Kidney (tissue), 13 donors: ENCODE measurements at regions not wholly inside any gene's neighbourhood (a gene's known extent, or its start where the extent isn't known, plus 50 kb on each side); places are given as distances from the start of the nearest gene placed in this dataset.

Experiments used
- DNase-seq, 5 donors: peaks; one replicate each; pipeline ENCODE4 v3.0.0-alpha.2; 2013 to 2020
- FAIRE-seq: peaks from 2 replicates; lab custom pipeline; 2012; peaks lifted over from hg19 to GRCh38; lab: Jason Lieb, UNC
- H3K27ac ChIP-seq, 2 donors: one replicate each; pipeline ENCODE4 v1.7.0; 2013; ENCODE audit warnings: low read depth in 2 of 2, low read length in 2 of 2, inconsistent platforms in 1 of 2
- H3K27me3 ChIP-seq: one replicate; pipeline ENCODE4 v1.7.1; 2013; ENCODE audit warnings: low read length, inconsistent platforms; ENCODE audit not compliant: control insufficient read depth, insufficient read depth
- H3K36me3 ChIP-seq, 3 donors: one replicate each; pipeline versions ENCODE4 v1.7.0 to v1.7.1; 2013; ENCODE audit warnings: low read length in 3 of 3, control low read depth in 1 of 3, inconsistent platforms in 1 of 3; ENCODE audit not compliant: insufficient read depth in 3 of 3, control insufficient read depth in 2 of 3
- H3K4me1 ChIP-seq, 3 donors: one replicate each; pipeline versions ENCODE4 v1.7.0 to v1.7.1; 2013; ENCODE audit warnings: low read length in 3 of 3, inconsistent platforms in 1 of 3, low read depth in 1 of 3; ENCODE audit not compliant: control insufficient read depth in 2 of 3, insufficient read depth in 2 of 3
- H3K4me3 ChIP-seq, 3 donors: one replicate each; pipeline versions ENCODE4 v1.7.0 to v1.8.1; 2013; ENCODE audit warnings: low read length in 3 of 3, control low read depth in 1 of 3, inconsistent platforms in 1 of 3
- H3K9ac ChIP-seq, 3 donors: one replicate each; pipeline versions ENCODE4 v1.7.0 to v1.7.1; 2013; ENCODE audit warnings: low read length in 3 of 3, control low read depth in 1 of 3, inconsistent platforms in 1 of 3
- H3K9me3 ChIP-seq, 3 donors: one replicate each; pipeline versions ENCODE4 v1.7.0 to v1.7.1; 2013; ENCODE audit warnings: low read length in 3 of 3, control low read depth in 1 of 3, inconsistent platforms in 1 of 3; ENCODE audit not compliant: control insufficient read depth in 2 of 3, insufficient read depth in 1 of 3
- intact Hi-C: fragments of 100-400 bp; cut with DNase I; formaldehyde crosslinking; loops from one replicate; pipeline ENCODE4 v1.11.1; 2022
- TF ChIP-seq, protein P1 (sequence below): IDR thresholded peaks from 3 replicates; pipeline ENCODE4 v1.5.1; 2012; ENCODE audit warnings: mild to moderate bottlenecking, moderate library complexity, borderline replicate concordance; ENCODE audit not compliant: insufficient read depth; ENCODE audit errors: extremely low read depth
- donor health status: control.
- donor health status: control.
- donor health status: control.
- donor health status: control.
- donor health status: control.
- donor health status: DM: yes; HTN: yes; CAD: no.
- donor health status: Normal renal cell carcinoma (clear cell type).

DNA sequence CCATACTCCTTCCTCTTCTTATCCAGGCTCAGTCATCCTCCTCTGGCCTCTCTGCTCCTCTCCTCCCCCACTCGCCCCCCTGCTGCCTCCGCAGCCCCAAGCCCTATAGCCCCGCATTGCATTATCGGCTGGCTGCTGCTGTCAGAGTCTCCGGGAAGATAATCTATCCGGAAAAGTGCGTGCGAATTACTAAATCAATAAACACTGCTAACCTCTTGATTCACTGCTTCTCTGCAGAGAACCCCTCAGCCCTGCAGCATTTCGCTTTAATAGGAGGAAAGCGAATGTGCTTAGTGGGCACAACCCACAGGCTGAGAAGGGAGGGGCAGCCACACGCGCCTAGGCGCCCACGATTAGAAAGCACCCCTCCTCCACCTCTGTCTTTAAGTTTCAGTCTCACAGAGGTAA lies 167.6 kb downstream of the ABHD5 start:
- no peak for FAIRE-seq
- intact Hi-C loops, result no loop called here

DNA sequence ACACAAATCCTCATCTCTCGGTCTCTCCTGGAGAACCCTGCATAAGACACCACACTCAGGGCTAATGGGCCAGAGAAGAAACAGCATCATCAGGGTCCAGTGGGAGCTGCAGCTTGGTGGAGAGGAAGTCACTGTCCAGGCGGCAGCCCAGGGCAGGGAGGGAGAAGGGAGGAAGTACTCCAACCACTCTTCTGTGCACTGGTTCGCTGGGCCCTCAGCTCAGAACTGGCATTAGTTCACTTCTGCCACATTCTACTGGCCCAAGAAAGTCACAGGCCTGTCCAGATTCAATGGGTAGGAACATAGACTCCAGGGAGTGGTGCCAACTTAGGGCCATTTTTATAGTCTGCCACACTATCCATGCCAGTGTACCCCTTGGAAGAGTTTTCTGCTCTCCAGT lies 169.0 kb downstream of the ABHD5 start:
- Histone ChIP-seq H3K27me3 (no peaks in the 10 kb centered on the region), H3K4me1 (no peaks in the 10 kb centered on the region), H3K4me3 (no peak overlapping the region), H3K36me3 (no peaks in the 10 kb centered on the region), H3K27ac (no peak overlapping the region), H3K9ac (no peak overlapping the region), H3K9me3 (no peaks in the 10 kb centered on the region)
- FAIRE-seq (no peak), DNase-seq (no peak)
- intact Hi-C loops, result no loop called here
- TF ChIP-seq, protein P1, sequence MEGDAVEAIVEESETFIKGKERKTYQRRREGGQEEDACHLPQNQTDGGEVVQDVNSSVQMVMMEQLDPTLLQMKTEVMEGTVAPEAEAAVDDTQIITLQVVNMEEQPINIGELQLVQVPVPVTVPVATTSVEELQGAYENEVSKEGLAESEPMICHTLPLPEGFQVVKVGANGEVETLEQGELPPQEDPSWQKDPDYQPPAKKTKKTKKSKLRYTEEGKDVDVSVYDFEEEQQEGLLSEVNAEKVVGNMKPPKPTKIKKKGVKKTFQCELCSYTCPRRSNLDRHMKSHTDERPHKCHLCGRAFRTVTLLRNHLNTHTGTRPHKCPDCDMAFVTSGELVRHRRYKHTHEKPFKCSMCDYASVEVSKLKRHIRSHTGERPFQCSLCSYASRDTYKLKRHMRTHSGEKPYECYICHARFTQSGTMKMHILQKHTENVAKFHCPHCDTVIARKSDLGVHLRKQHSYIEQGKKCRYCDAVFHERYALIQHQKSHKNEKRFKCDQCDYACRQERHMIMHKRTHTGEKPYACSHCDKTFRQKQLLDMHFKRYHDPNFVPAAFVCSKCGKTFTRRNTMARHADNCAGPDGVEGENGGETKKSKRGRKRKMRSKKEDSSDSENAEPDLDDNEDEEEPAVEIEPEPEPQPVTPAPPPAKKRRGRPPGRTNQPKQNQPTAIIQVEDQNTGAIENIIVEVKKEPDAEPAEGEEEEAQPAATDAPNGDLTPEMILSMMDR, result no peak

More for the DNA sequence above, 167.6 kb downstream of the ABHD5 start:
- no peaks in the 10 kb centered on the region for H3K4me1 ChIP-seq
- no peaks in the 10 kb centered on the region for H3K9me3 ChIP-seq
- no peak overlapping the region for H3K9ac ChIP-seq
- no peaks in the 10 kb centered on the region for H3K27me3 ChIP-seq
- no peak overlapping the region for H3K27ac ChIP-seq
- TF ChIP-seq, protein P1, result no peak
- H3K4me3 ChIP-seq, result no peak overlapping the region
- H3K36me3 ChIP-seq, result no peaks in the 10 kb centered on the region
- peak in 1 of 5 donors; percentile 28 for DNase-seq

DNA sequence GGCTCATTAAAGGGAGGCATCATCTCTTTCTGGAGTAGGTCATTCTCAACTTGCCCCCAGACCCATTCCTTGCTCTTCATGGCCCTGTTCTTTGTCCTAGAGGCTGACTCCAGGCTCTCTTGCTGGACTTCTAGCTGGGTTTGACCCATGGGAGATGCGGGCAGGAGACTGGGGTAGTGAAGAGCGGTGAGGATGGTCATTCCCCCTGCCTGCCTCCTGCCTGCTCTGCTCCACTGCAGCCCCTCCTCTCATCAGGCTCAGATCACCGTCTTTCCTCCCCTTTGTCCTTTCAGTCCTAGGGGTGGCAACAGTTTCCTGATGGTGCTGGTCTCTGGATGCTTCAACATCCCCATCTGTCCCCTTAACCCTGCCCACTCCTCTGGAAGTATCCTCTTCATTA lies 170.9 kb downstream of the ABHD5 start:
- Histone ChIP-seq H3K9ac (no peak overlapping the region), H3K27ac (no peak overlapping the region), H3K36me3 (no peaks in the 10 kb centered on the region), H3K9me3 (no peaks in the 10 kb centered on the region), H3K4me3 (no peak overlapping the region), H3K27me3 (no peaks in the 10 kb centered on the region), H3K4me1 (no peaks in the 10 kb centered on the region)
- no peak for FAIRE-seq
- intact Hi-C loops, result no loop called here
- peak in 1 of 5 donors; percentile 7 for DNase-seq
- TF ChIP-seq, protein P1, result no peak

DNA sequence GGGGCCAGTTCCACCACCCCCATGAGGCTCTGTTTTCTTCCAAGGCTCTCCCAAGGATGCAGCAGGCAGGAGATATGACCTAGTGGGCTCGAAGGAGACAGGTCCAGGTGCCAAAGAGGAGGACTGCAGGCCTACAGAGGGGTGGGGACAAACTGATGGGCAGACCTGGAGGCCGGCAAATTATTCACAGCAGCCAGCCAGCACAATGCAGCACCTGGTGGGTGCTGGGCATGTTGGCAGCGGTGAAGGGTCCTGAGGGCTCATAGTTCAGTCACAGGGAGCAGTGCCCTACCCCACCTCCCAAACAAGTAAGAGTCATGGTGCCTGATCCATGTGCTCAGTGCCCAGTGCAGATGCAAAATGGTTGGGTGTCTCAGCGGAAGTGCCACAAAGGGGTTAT lies 171.7 kb downstream of the ABHD5 start:
- Histone ChIP-seq H3K27me3 (no peaks in the 10 kb centered on the region), H3K9me3 (no peaks in the 10 kb centered on the region), H3K4me3 (no peak overlapping the region), H3K9ac (no peak overlapping the region), H3K36me3 (no peaks in the 10 kb centered on the region), H3K4me1 (no peaks in the 10 kb centered on the region), H3K27ac (no peak overlapping the region)
- TF ChIP-seq, protein P1, result no peak
- DNase-seq (no peak), FAIRE-seq (no peak)
- intact Hi-C loops, result no loop called here
